GM23338 (cell line): ENCODE measurements at regions not wholly inside any gene's neighbourhood (a gene's known extent, or its start where the extent isn't known, plus 50 kb on each side); places are given as distances from the start of the nearest gene placed in this dataset.

Experiments used
- ATAC-seq: fragments of 200-7000 bp; cut with Tn5 transposase; 3 replicates; pipeline ENCODE4 v1.9.1; 2020
- DNase-seq: peaks from one replicate; pipeline ENCODE4 v3.0.0-alpha.2; 2015; ENCODE audit warnings: low spot score
- H2AFZ ChIP-seq: fragments of 200-600 bp; sonication (generic); 2 replicates; pipeline ENCODE4 v1.8.0; 2016; ENCODE audit warnings: antibody characterized with exemption, mild to moderate bottlenecking, moderate library complexity
- H3F3A ChIP-seq: fragments of 200-600 bp; sonication (generic); replicated peaks from 2 replicates; pipeline ENCODE4 v1.8.0; 2017; ENCODE audit warnings: antibody characterized with exemption, mixed run types, low read depth
- H3K27ac ChIP-seq: fragments of 200-600 bp; sonication (generic); 2 replicates; pipeline ENCODE4 v1.6.1; 2016; ENCODE audit warnings: low read depth
- H3K27me3 ChIP-seq: fragments of 200-600 bp; sonication (generic); 2 replicates; pipeline ENCODE4 v1.8.0; 2016; ENCODE audit warnings: mild to moderate bottlenecking, mixed run types, moderate library complexity; ENCODE audit not compliant: insufficient read depth
- H3K36me3 ChIP-seq: fragments of 200-600 bp; sonication (generic); 2 replicates; pipeline ENCODE4 v1.8.0; 2016; ENCODE audit warnings: mild to moderate bottlenecking; ENCODE audit not compliant: insufficient read depth
- H3K4me1 ChIP-seq: fragments of 200-600 bp; sonication (generic); 2 replicates; pipeline ENCODE4 v1.8.0; 2016; ENCODE audit warnings: mild to moderate bottlenecking, moderate library complexity; ENCODE audit not compliant: insufficient read depth
- H3K4me2 ChIP-seq: fragments of 200-600 bp; sonication (generic); 2 replicates; pipeline ENCODE4 v1.7.1; 2017; ENCODE audit warnings: mixed run types
- H3K4me3 ChIP-seq: fragments of 200-600 bp; sonication (generic); 2 replicates; pipeline ENCODE4 v1.6.1; 2016; ENCODE audit warnings: mixed run types
- H3K79me2 ChIP-seq: fragments of 200-600 bp; sonication (generic); replicated peaks from 2 replicates; pipeline ENCODE4 v1.8.0; 2017; ENCODE audit warnings: mild to moderate bottlenecking; ENCODE audit not compliant: insufficient read depth
- H3K9me2 ChIP-seq: fragments of 200-600 bp; sonication (generic); 2 replicates; pipeline ENCODE4 v1.8.0; 2017; ENCODE audit not compliant: insufficient read depth
- H4K20me1 ChIP-seq: fragments of 200-600 bp; sonication (generic); replicated peaks from 2 replicates; pipeline ENCODE4 v1.8.0; 2017; ENCODE audit warnings: mild to moderate bottlenecking; ENCODE audit not compliant: insufficient read depth
- H3K27ac Mint-ChIP-seq: 2 replicates; pipeline ENCODE4 v1.8.0; 2020; ENCODE audit warnings: inconsistent platforms, mild to moderate bottlenecking, moderate library complexity, mixed read lengths
- H3K27me3 Mint-ChIP-seq: 3 replicates; pipeline ENCODE4 v1.8.0; 2022; ENCODE audit warnings: low read depth, mild to moderate bottlenecking, moderate library complexity, mixed read lengths, inconsistent platforms; ENCODE audit not compliant: insufficient read depth, poor library complexity
- H3K36me3 Mint-ChIP-seq: 3 replicates; pipeline ENCODE4 v1.8.0; 2021; ENCODE audit warnings: low read depth, mild to moderate bottlenecking, inconsistent platforms, moderate library complexity, mixed read lengths
- H3K4me1 Mint-ChIP-seq: 3 replicates; pipeline ENCODE4 v1.8.0; 2020; ENCODE audit warnings: mild to moderate bottlenecking, inconsistent platforms, mixed read lengths
- H3K4me3 Mint-ChIP-seq: 3 replicates; pipeline ENCODE4 v1.8.0; 2021; ENCODE audit warnings: moderate library complexity, mild to moderate bottlenecking, inconsistent platforms, mixed read lengths
- H3K9me3 Mint-ChIP-seq: 3 replicates; pipeline ENCODE4 v1.8.0; 2020; ENCODE audit warnings: moderate library complexity, mild to moderate bottlenecking, inconsistent platforms, mixed read lengths
- CREB1 ChIP-seq: fragments of 250-450 bp; sonication (Bioruptor Pico); IDR thresholded peaks from 2 replicates; pipeline ENCODE4 v1.5.0; 2020; ENCODE audit warnings: low read depth, mild to moderate bottlenecking, moderate library complexity
- CTCF ChIP-seq, 2 experiments: fragments of 200-600 bp in 1 of 2; sonication (generic) in 1 of 2; conservative IDR thresholded peaks; 2 replicates each; pipeline versions ENCODE4 v1.5.1 to v1.6.1; 2016 to 2017; ENCODE audit warnings: antibody characterized with exemption in 2 of 2, low read depth in 2 of 2, mild to moderate bottlenecking in 2 of 2, moderate library complexity in 1 of 2
- ETS1 ChIP-seq: IDR thresholded peaks from 2 replicates; pipeline ENCODE4 v1.6.1; 2016; ENCODE audit warnings: antibody characterized with exemption
- EZH2 ChIP-seq: fragments of 200-600 bp; sonication (generic); IDR thresholded peaks from one replicate; pipeline ENCODE4 v1.8.0; 2017; ENCODE audit warnings: antibody characterized with exemption, mild to moderate bottlenecking, low read depth; ENCODE audit not compliant: unreplicated experiment
- EZH2phosphoT487 ChIP-seq: fragments of 200-600 bp; sonication (generic); IDR thresholded peaks from one replicate; pipeline ENCODE4 v1.8.1; 2018; ENCODE audit warnings: antibody characterized with exemption; ENCODE audit not compliant: unreplicated experiment
- JUNB ChIP-seq: IDR thresholded peaks from one replicate; pipeline ENCODE4 v1.6.1; 2016; ENCODE audit warnings: antibody characterized with exemption; ENCODE audit not compliant: unreplicated experiment
- NANOG ChIP-seq: IDR thresholded peaks from 2 replicates; pipeline ENCODE4 v1.6.1; 2016; ENCODE audit warnings: antibody characterized with exemption, borderline replicate concordance
- POLR2AphosphoS5 ChIP-seq: IDR thresholded peaks from 2 replicates; pipeline ENCODE4 v1.6.1; 2016; ENCODE audit warnings: antibody characterized with exemption, low read depth
- REST ChIP-seq: IDR thresholded peaks from one replicate; pipeline ENCODE4 v1.6.1; 2018; ENCODE audit warnings: antibody characterized with exemption; ENCODE audit not compliant: unreplicated experiment
- STAT1 ChIP-seq: IDR thresholded peaks from one replicate; pipeline ENCODE4 v1.6.1; 2016; ENCODE audit warnings: antibody characterized with exemption; ENCODE audit not compliant: unreplicated experiment
- ZNF114 ChIP-seq: fragments of 250-450 bp; sonication (Bioruptor Pico); IDR thresholded peaks from 2 replicates; pipeline ENCODE4 v1.5.0; 2020; ENCODE audit warnings: mild to moderate bottlenecking, moderate library complexity
- ZNF331 ChIP-seq: fragments of 250-450 bp; sonication (Bioruptor Pico); IDR thresholded peaks from 2 replicates; pipeline ENCODE4 v1.5.0; 2020; ENCODE audit warnings: low read depth, mild to moderate bottlenecking, moderate library complexity
- ZNF462 ChIP-seq: fragments of 250-450 bp; sonication (Bioruptor Pico); IDR thresholded peaks from 2 replicates; pipeline ENCODE4 v1.5.0; 2020; ENCODE audit warnings: mild to moderate bottlenecking, moderate library complexity

- ATAC-seq (no peak), DNase-seq (no peak)
- H3K9me3 Mint-ChIP-seq: no peaks in the 10 kb centered on the region
- peaks cover 3% of the 10 kb centered on the region for H3K27me3 Mint-ChIP-seq
- peaks cover 40% of the 10 kb centered on the region for H3K4me1 Mint-ChIP-seq
- no peaks in the 10 kb centered on the region for H4K20me1 ChIP-seq
- H3K4me1 ChIP-seq: peaks cover 15% of the 10 kb centered on the region; the same call in 1 of the 2 replicates
- TF ChIP-seq CTCF (conservative IDR thresholded peaks at IDR 0.05; ENCODE audit: low read depth in 2 of 2): no peak
- no peak for TF ChIP-seq POLR2AphosphoS5
- TF ChIP-seq STAT1: no peak
- TF ChIP-seq EZH2: no peak
- TF ChIP-seq CREB1 (CRISPR knock-in tag): no peak
- no peak for TF ChIP-seq EZH2phosphoT487
- no peak for TF ChIP-seq REST
- TF ChIP-seq NANOG: no peak
- TF ChIP-seq ZNF114 (CRISPR knock-in tag): no peak
- no peak for TF ChIP-seq ZNF462 (CRISPR knock-in tag)
- no peak for TF ChIP-seq ZNF331 (CRISPR knock-in tag)
- TF ChIP-seq ETS1: no peak
- TF ChIP-seq JUNB: no peak
- no peaks in the 10 kb centered on the region for H3K36me3 Mint-ChIP-seq
- H3K27ac Mint-ChIP-seq: no peak overlapping the region
- no peak overlapping the region for H2AFZ ChIP-seq
- H3F3A ChIP-seq: no peaks in the 10 kb centered on the region
- no peaks in the 10 kb centered on the region for H3K36me3 ChIP-seq
- H3K79me2 ChIP-seq: no peaks in the 10 kb centered on the region
- no peaks in the 10 kb centered on the region for H3K27me3 ChIP-seq
- no peaks in the 10 kb centered on the region for H3K9me2 ChIP-seq
- H3K4me3 ChIP-seq: no peak overlapping the region
- no peak overlapping the region for H3K27ac ChIP-seq
- no peak overlapping the region for H3K4me2 ChIP-seq
- no peak overlapping the region for H3K4me3 Mint-ChIP-seq
These were observed 101.1 kb downstream of the DAD1 start for GRCh38 chr14:22487941-22488340.
